ENCODE measurements at regions not wholly inside any gene's neighbourhood (a gene's known extent, or its start where the extent isn't known, plus 50 kb on each side); places are given as distances from the start of the nearest gene placed in this dataset.

DNA sequence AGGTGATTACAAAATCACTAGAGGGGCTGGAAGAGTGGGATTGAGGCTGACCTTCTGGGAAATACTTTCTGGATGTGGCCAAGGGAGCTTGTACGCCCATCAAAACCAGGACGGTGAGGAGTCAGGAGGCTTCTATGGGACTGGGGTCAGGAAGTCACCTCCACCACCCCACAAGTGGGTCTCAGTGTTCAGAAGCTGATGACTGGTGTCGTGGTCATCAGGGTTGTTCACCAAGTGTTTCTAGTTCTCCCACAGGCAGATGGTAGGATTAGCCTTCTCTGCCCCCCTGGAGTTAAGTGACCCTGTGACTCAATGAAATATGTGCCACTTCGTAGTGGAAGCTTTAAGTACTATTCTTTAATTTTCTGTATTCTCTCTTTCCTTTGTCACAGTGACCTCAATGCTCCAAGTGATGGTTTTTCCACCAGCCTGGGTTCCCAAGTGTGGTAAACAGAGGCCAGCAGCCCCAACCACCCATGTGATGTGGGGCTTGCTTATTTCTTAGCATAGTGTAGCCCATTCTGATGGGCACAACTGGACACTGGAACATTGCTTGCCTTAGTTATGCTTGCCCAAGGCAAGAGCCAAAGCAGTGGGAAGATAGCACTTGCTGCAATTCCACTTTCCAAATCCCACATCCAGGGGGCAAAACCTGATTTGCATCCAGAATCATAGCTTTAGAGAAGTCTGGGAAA lies 258.8 kb downstream of the CYP26B1 start:
- DNase-seq: no peak

DNA sequence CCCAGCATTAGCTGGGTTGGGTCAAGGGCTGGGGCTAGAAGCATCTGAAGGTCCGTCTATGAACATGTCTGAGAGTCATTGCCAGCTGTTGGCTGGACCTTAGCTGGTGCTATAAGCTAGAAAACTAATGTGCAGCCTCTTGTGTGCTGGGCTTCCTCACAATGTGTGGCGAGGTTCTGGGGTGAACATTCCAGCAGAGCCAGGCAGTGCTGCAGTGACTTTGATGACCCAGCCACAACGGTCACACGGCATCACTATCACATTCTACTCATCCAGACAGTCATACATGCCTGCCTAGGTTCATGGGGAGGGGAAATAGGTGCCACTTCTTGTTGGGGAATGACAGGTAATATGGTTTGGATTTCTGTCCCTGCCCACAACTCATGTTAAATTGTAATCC lies 260.5 kb downstream of the CYP26B1 start:
- no peak for DNase-seq

DNA sequence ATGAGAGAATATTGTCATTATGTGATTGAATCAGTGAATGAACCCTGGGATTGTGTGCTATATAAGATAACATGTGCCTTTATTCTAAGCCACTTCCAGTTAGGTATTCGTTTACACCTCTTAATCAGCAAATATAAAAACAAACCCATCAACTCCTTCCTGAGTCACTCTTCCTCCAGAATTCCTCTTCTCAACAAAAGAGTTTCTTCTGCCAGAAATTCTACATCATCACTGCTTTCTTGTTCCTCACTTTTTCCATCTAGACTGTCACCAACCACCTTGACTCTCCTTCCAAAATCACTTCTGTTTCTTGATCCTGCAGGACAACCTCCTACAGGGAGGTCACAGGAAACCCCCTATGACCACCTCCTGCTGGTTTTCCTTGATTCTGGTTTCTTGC lies 261.4 kb downstream of the CYP26B1 start:
- DNase-seq: no peak

DNA sequence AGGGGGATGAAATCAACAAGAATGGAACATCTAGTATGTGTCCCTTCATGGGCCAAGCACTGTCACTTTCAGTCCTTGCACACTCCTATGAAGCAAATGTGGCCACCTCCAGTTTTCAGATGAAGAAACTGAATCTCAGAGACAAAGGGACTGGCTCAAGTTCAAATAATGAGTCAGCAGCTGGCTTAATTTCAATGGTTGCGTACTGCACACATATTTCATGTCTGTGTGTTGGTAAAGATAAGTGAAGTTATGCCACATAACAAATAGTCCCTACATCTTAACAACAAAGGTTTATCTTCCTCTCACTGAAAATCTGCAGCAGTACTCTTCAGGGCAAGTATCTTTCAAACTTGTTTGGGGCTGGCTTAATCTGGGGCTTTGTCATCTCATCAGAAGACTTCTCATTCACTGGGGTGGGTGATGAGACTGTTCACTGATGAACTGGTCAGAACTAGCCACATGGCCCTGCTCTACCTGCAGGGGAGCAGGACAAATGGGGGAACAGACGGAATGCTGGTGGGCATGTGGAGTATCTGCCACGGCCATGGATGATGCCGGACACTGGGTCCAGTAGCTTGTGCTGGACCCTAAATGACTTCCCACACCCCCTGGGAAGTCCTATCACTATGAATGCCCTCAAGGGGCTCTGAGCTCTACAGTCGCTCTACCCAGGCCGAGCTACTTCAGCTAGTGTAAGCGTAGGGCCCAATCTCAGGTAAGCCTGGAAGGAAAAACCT lies 263.2 kb downstream of the CYP26B1 start:
- no peak for DNase-seq

DNA sequence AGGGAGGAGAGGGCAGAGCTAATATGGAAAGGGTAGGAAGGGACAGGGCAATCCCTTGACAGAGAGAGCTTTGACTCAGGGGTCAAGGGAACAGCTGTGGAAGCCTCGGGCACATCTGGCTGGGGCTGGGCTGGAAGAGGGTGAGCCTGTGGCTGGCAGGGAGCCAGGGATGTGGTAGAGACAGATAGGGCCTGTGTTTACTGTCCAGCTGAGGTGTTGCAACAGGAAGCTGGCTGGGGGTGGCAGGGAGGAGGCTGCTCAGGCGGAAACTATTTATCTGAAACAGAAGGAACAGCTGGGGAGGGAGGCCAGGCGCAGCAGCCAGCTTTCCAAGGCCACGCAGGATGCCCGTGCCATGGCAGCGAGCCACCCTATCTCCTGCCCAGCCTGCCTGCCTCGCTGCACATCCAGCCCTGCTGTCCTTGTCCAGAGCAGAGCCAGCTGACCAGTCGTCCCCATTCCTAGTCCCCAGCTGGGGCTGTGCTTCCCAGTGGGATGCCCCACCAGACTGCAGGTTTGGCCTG lies 264.7 kb downstream of the CYP26B1 start:
- DNase-seq: no peak

DNA sequence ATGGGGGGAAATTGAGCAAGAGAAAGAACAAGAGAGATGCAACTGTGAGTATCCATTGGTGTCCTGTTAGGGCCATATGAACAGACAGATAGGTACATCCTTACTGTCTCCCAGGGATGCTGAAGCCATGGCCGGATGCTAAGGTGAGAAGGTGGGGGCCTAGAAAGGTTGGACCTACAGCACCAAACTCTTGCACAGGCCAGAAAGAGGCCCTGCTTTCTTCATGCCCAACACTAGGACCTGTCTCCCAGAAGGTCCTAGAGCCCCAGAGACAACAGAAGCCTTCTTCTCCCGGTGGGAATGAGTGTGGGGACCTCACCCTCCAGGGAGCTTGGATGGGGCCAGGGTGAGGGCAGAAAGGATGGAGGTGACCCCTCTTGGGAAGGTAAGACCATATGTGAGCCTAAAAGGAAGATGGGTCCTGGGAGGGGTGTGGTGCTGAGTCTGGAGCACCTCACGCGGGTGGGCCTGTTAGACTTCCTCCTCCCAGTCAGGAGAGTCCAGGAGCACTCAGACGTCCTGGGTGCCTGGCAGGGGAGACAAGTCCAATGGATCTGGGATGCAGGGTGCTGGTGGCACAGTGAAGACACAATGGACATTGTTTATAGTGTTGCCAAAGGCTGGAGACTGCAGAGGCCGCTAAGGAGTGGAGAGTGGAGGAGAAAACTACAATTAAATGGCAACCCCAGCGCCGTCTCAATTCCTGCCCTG lies 265.3 kb downstream of the CYP26B1 start:
- DNase-seq: no peak

DNA sequence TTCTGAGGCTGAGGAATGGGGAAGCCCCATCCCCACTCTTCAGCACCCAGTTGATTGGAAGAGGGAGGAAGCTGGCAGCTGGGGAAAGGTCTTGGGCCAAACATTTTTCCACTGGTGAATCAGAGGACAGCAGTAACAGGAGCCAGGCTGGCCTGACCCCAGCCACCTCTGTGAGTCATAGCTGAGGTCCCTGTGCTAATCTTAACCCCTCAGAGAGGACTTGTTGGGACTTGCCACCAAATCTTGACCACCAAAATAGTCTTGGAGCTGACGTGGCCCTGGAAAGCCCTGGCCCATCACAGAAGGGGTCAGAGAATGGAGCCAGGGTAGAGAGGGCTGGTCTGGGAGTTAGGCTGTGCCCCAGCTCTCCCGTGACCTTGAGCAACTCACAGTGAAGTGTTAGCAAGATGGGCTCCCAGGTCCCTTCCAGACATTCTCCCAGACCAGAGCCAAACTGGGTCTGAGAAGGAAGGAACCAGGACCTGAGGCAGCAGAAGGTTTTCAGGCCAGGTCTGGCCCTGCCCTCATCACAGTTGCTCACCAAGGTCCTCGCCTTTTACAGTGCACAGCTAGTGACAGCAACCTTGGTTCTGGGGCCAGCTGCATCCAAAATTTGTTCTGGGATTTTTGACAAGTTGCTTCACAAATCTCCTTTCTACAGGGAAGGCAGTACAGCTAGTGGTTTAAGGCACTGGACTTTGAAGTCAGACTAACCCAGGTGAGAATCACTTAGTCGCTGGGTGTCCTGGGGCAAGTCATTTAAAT lies 266.6 kb downstream of the CYP26B1 start:
- no peak for DNase-seq

DNA sequence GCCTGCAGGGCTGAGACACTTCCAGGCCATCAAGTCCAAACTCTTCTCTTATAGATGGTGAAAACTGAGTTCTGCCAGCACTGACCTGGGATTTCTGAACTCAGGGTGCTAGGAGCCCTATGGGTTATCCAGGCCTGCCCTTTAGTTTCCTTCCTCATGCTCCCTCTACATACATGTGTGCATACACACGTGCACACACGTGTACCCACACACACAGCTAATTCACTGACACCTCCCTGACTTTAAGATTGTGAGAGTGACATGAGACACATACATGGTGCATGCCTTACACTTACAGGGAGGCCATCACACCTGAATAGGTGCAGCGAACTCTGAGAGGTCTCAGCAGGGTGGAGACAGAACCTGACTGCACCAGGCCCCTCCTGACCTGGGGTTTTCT lies 267.4 kb downstream of the CYP26B1 start:
- no peak for DNase-seq

DNA sequence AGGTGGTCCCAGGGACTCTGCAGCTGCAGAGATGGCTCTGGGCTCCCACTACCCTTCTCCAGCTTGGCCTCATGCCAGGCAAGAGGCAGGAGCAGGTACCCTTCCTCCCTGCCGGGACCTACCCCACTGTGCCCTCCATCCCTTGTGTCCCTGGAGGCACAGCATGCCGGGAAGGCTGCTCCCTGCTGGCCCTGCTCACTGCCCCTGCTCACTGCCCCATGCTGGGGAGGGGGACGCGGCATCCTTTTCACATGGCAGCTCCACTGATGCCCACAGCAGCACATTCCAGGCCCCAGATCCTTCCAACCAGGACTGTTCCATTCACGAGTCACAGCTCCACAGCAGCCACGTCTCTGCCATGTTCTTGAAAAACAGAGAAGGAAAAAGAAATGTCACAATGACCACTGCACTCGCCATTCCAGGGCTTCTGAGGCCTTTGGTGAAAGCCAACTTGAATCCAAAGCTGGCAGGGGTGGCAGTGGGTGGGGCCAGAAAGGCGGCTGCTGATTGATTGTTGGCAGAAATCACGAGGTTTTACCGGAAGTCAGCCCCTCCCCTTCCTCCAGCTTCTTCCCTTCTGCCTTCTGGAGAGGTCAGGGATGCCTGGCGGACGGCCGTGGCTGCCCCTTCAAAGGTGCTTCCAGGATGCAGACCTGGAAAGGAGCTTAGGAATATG lies 268.0 kb downstream of the CYP26B1 start:
- no peak for DNase-seq

DNA sequence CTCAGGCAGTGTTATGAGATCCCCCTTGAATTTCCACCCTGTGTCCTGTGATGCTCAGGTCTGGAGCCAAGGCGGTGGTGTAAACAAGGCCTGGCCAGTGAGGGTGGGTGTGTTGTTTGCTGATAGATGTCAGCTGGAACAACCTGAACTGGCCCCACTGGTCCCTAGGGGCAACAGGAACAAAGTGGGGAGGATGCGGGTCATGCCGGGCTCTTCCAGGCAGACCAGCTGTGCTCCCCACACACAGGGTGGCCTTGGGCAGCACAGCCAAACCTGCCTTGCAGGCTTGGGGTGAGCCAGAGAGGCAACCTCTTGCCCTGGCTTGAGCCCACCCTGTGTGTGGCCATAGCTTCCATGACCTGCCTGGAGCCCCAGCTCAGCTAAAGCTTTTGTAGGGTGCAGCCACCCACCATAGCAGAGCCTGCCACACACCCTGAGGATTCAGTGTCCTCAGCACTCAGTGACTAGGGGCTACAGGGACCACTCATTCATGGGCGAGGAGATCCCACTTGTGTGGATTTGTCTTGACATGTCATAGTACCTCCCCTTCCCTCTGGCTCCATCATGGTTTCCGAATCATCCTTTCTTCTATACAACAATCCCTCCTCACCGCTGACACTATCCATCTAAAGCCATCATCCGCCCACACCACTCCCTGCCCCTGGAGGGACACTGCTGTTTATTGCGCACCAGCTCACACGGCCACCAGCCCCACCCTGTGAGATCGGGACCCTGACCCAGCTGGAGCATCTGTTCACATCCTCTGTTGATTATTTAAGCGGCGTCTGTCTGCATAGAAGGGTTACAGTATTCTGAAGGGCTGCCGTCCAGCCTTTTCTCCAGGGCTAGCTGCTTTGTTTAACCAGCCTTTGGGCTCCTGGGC lies 268.8 kb downstream of the CYP26B1 start:
- no peak for DNase-seq

DNA sequence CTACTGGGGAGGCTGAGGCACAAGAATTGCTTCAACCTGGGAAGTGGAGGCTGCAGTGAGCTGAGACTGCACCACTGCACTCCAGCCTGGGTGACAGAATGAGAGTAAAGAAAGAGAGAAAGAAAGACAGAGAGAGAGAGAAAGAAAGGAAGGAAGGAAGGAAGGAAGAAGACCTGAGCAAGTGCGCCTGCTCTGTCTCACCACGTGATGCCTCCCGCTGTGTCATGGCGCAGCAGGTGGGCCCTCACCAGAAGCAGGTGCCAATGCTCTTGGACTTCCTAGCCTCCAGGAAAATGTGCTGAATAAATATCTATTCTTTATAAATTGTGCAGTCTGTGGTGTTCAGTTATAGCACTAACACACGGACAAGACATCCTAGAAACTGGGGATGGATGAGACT lies 270.0 kb downstream of the CYP26B1 start:
- no peak for DNase-seq

DNA sequence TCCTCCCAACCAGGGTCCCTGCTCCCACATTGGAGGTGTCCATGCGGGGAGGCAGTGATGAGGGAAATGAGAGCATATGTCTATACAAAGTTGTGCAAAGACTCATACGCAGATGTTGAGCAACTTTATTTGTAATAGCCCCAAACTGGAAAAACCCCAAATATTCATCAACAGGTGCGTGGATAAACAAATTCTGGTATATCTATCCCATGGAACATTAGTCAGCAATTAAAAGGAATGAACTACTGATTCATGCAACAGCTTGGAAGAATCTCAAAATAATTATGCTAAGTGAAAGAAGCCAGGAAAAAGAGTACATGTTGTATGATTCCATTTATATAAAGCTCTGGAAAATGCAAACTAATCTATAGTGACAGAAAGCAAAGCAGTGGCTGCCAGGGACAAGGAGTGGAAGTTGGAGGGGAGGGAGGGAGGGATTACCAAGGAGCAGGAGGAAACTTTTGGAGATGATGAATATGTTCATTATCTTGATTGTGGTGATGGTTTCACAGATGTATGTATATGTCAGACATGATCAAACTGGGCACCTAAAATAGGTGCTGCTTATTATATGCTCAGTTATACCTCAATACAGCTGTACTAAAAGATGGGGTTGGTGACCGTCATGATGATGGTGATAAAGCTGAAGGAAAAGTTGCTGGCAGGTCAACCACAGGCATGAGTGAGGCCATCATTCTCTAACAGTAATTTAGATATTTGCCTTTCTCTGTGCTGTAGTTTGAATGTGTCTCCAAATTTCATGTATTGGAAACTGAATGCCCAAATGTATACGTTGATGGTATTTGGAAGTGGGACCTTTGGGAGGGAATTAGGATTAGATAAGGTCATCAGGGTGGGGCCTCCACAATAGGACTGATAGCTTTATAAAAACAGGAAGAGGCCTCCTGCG lies 270.9 kb downstream of the CYP26B1 start:
- DNase-seq: no peak

DNA sequence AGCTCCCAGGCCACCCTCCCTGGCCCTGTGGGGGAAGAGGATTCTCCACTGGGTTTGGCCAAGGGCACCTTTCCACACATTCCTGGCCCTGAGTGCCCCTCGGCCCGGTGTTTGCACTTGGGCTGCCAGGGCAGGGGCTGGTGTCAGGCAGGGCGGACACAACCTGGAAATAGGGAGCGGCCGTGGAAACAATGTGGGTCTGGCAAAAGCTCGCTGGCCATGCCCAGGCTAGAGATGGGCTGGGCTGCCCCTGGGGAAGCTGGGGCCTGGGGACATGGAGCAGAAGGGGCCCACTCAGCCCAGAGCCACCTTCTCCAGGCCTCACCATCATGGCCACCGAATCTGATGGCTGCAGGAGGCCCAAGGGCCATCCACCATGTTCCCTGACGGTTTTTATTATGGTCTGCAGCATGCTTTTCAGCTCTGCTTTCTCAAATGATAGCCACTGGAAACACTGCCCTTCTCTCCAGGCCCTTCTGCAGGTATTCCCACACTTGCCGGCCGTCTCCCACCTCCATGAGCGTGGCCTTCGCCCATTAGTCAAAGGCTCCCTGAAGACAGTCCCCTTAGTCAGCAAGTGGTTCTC lies 275.1 kb downstream of the CYP26B1 start:
- DNase-seq: no peak

DNA sequence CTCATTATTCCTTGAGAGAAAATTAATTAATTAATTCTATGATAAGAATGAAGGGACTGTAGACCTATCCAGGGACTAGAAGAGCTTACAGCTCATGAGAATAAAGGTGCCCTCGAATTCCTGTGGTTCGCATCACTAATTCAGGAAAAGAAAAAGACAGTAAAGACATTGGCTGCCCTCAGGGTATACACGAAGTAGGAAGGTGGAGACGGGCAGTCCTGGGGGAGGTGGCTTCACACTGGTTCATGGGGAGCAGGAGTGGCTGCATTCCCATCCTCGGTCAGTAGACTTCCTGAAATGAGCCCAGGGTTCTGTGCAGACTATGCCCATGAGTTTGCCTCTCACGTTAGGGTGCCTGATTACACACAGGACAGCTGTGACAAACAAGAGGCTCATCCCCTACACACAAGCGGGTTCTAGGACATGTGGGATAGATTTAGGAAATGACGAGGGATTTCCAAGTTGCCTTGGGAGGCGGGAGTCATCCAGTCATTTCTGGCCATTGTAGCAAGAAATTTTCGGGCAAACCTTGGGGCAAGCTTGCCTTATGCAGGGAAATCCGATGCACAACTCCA lies 282.2 kb downstream of the CYP26B1 start:
- DNase-seq: no peak

DNA sequence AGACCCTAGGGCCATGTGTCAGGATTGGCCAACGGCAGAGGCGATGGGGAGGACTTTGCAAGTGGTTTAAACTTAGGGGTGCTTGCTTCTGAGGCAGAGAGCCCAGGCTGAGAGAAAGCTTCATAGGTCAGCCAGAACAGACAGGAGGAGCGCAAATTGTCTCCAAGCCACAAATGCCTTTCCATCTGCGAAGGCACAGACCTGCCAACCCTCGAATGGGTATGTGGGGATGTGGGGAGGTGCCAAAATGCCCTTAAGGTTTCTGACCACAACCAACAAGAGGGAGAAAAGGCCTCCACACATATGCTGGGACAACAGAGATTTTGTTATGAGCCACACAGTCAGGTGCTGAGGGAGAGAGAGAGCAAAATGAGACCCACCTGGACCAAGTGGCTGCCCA lies 283.6 kb downstream of the CYP26B1 start:
- no peak for DNase-seq

DNA sequence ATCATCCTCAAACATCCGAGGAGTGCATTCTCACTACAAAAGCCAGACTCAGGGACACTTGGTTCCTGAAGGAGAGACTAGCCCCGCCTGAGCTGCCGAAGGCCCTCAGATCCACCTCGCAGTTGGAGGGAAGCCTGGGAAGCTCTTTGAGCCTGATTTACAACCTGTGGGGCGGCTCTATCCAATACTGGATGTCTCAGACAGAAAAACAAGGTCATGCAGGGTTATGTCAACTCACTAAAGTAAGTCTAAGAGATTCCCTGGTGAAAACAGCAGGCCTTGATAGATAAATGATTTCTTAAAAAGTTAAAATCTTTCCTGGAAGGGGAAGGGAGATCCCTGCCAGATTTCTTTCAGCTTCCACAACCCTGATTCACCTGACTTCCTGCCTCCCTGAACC lies 284.3 kb downstream of the CYP26B1 start:
- no peak for DNase-seq

DNA sequence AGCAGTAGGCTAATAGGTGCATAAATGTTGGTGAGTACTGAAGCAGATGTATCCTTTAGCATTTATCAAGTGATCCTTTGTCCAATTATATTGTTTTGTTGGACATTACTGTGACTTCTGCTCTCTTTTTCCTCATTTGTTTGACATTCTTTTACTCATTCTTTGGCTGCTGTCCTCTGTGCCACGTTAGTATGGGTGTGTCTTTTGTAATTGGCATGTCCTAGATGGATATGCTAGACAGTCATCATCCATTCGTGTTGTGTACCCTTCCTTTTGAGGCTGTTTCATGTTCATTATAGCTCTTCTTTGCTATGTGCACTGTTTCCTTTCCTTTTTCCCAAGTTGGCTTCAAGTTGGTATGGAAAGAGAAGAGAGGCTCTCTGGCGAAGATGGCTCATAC lies 284.7 kb downstream of the CYP26B1 start:
- DNase-seq: no peak

DNA sequence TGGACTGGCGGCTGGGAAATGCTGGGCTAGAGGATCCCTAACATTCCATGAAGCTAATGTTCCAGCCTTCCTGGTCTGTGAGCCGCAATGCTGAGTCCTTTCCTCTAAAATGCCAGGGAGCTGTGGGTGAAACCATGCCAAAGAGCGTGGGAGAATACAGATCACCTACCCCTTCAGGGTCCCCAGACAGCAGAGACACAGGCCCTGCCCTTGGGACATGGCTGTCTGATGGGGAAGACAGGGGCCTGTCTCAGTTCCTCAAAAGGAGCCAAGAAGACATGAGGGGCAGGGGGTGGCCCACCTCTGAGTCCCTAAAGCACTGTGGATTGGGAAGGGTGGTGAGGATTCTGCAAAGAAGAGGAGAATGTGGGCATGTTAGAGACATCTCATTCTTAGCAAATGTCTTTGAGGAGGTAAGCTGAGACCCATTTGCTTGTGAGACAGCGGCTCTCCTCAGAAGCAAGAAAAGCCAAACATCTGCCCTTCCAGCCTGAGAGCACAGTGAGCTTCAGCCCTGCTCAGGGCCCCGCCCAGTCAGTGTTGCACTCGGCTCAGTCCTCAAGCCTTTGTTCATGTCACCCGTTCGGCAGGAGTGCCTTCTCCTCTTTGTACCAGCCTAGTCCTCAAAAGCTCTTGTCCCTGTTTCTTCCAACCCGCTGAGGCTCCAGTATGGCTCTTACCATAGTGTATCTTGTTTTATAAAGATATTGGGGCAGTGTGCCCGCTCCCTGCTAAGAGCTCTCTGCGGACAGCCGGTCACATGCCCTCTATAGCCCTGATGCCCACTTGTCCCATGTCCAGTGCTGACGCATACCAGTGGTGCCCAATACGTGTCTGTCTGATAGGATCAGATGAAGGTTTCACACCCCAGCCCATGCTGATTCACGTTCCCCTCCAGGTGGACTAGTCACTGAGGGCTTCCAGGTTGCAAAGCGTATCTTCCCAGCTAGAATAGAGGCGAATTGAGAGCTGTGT lies 286.2 kb downstream of the CYP26B1 start:
- no peak for DNase-seq

Measured in NCI-H2227 treated with DMSO at 0.1 percent for 48 hours (cell line).